BE2C (cell line): ENCODE measurements at regions not wholly inside any gene's neighbourhood (a gene's known extent, or its start where the extent isn't known, plus 50 kb on each side); places are given as distances from the start of the nearest gene placed in this dataset.

Source experiments
- DNase-seq: peaks from one replicate; pipeline ENCODE4 v3.0.0-alpha.2; 2020
- H3K27me3 ChIP-seq: fragments of 250-450 bp; sonication (Bioruptor Pico); 2 replicates; pipeline ENCODE4 v1.5.1; 2020; ENCODE audit warnings: mild to moderate bottlenecking
- H3K36me3 ChIP-seq: fragments of 250-450 bp; sonication (Bioruptor Pico); 2 replicates; pipeline ENCODE4 v1.5.1; 2020; ENCODE audit warnings: mild to moderate bottlenecking
- H3K4me1 ChIP-seq: fragments of 250-450 bp; sonication (Bioruptor Pico); 2 replicates; pipeline ENCODE4 v1.5.1; 2020
- H3K4me3 ChIP-seq: 2 replicates; pipeline ENCODE4 v1.5.1; 2011; ENCODE audit warnings: low read depth, low read length
- H3K9me3 ChIP-seq: fragments of 250-450 bp; sonication (Bioruptor Pico); 2 replicates; pipeline ENCODE4 v1.5.1; 2020
- CTCF ChIP-seq: IDR thresholded peaks from 2 replicates; pipeline ENCODE4 v1.5.1; 2012; ENCODE audit warnings: mild to moderate bottlenecking, low read depth, low read length

DNA sequence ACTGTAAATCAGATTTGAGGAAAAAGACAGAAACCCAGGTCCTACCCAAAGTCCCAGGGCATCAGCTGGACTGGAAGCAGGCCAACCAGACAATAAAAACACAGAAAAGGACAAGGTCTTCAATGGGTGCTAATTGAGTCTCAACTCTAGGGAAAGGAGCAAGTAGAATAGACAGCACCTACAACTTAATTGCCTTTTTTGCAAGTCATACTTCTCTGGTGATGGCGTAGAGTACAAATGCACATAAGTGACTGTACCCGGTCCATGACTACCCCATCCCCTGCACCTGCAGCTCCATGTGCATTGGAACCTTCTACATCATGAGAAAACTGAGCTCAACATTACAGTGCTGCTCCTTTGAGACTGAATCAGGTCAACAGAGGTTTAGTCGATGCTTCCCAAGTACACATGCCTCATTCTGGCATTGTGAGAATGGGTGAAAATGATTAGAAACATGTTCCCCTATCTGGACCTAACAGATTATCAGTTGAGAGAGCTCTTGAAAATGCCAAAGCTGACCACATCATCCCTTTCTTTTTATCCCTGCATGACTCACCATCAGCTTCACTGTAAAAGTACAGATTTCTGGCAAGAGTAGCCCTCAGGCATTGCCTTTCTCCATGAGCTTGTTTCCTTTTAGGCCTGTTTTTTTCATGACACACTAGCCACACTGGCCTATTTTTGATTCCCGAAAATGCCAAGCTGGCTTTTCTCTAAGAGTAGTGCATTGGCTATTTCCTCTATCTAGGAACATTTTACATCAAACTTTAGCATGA lies 298.3 kb downstream of the HS3ST1 start:
- Histone ChIP-seq H3K4me3 (no peak overlapping the region), H3K4me1 (no peaks in the 10 kb centered on the region), H3K36me3 (no peaks in the 10 kb centered on the region), H3K9me3 (peaks cover 2% of the 10 kb centered on the region; the same call in 1 of the 2 replicates), H3K27me3 (no peaks in the 10 kb centered on the region)
- no peak for TF ChIP-seq CTCF
- DNase-seq = no peak

DNA sequence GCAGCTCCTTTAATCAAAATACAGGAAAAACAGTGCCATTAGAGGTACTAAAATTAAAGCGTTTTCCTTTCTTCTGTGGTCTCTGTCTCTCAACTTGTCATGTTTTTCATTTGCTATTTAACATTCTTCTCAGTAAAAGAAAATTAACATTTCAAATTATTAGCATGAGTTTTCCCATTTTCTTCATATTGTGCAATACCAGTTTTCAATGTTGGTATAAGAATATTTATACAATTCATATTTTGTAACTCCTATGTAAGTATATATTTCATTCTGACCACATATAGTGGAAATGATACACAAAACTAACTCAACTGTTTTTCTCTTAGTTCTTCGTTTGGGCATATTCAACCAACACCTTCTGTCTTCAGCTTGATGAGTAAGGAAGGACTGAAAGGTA lies 308.3 kb downstream of the HS3ST1 start:
- TF ChIP-seq CTCF = no peak
- Histone ChIP-seq H3K9me3 (no peaks in the 10 kb centered on the region), H3K4me3 (no peak overlapping the region), H3K4me1 (no peaks in the 10 kb centered on the region), H3K36me3 (no peaks in the 10 kb centered on the region), H3K27me3 (no peaks in the 10 kb centered on the region)
- no peak for DNase-seq

- DNase-seq = no peak
- Histone ChIP-seq H3K36me3 (no peaks in the 10 kb centered on the region), H3K9me3 (no peaks in the 10 kb centered on the region), H3K27me3 (no peaks in the 10 kb centered on the region), H3K4me3 (no peak overlapping the region), H3K4me1 (no peaks in the 10 kb centered on the region)
- TF ChIP-seq CTCF = no peak
Measured at GRCh38 chr4:11119474-11119873, 309.2 kb downstream of the HS3ST1 start.

- H3K36me3 ChIP-seq = no peaks in the 10 kb centered on the region
- H3K27me3 ChIP-seq = no peaks in the 10 kb centered on the region
- TF ChIP-seq CTCF = no peak
- no peak for DNase-seq
- H3K9me3 ChIP-seq = no peaks in the 10 kb centered on the region
- H3K4me1 ChIP-seq = no peaks in the 10 kb centered on the region
- no peak overlapping the region for H3K4me3 ChIP-seq
Measured at GRCh38 chr4:11118513-11118912, 310.2 kb downstream of the HS3ST1 start.

DNA sequence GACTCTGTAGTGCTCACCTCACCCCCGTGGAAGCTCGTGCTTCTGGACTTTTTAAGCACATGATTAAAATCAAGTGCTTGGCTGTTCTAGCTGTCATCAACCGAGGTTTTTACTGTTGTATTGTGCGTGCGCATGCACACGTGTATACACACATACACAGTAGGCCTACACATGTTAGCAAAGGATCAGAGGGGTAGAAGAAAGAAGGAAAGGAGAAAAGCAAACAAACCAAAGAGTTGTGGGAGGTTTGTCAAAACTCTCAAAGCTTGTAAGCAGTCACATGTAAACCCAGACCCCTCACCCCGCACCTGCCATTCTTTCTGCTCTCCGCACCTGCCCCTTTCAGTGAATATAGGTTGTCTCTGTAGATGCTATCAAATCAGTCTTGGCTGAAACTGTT lies 311.8 kb downstream of the HS3ST1 start:
- DNase-seq = no peak
- TF ChIP-seq CTCF = no peak

DNA sequence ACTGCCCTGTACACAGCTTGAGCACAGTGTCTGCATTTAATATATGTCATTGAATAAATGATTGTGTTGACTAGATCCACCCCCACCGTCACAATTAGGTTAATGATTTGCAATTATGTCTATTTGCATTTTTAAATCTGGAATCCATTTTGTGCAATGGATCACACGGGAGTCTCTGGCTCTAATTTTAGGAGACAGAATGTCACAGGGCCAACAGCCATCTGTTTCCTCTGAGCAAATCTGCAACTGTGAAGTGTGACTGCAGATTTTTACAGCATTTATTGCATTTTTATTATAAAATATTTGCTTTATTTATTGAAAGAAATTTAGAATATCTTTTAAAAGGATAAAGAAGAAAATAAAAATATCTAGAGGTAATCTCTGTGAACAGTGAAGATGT lies 316.8 kb downstream of the HS3ST1 start:
- Histone ChIP-seq H3K9me3 (no peaks in the 10 kb centered on the region), H3K36me3 (no peaks in the 10 kb centered on the region), H3K4me3 (no peak overlapping the region), H3K4me1 (no peaks in the 10 kb centered on the region), H3K27me3 (no peaks in the 10 kb centered on the region)
- no peak for TF ChIP-seq CTCF
- DNase-seq = no peak

More for the DNA sequence above, 311.8 kb downstream of the HS3ST1 start:
- Histone ChIP-seq H3K36me3 (no peaks in the 10 kb centered on the region), H3K4me3 (no peak overlapping the region), H3K9me3 (no peaks in the 10 kb centered on the region), H3K4me1 (no peaks in the 10 kb centered on the region), H3K27me3 (no peaks in the 10 kb centered on the region)
